Endothelial cell of umbilical vein (primary cell): ENCODE measurements at regions not wholly inside any gene's neighbourhood (a gene's known extent, or its start where the extent isn't known, plus 50 kb on each side); places are given as distances from the start of the nearest gene placed in this dataset.

Experiments used
- BruUV-seq: library from RNA; stranded (reverse); fragments of 400-500 nt; replicated peaks from 2 replicates; lab custom pipeline; 2021; lab: Mats Ljungman, UMichigan
- CTCF ChIA-PET: fragments of 300-600, 350-600 bp; sonication (Branson Sonifier 250); formaldehyde crosslinking; loops from one replicate; lab custom pipeline; 2021; ENCODE audit warnings: antibody characterized with exemption, inconsistent platforms; lab: Charles Lee
- POLR2A ChIA-PET: fragments of 300-600, 350-600 bp; sonication (Branson Sonifier 250); formaldehyde crosslinking; loops from one replicate; lab custom pipeline; 2021; ENCODE audit warnings: antibody characterized with exemption, inconsistent platforms; lab: Charles Lee
- DNase-seq: peaks from one replicate; pipeline ENCODE4 v3.0.0-alpha.2; 2011; ENCODE audit warnings: low read depth, low spot score
- FAIRE-seq: peaks from 2 replicates; lab custom pipeline; 2011; peaks lifted over from hg19 to GRCh38; lab: Jason Lieb, UNC
- H2AFZ ChIP-seq: 2 replicates; pipeline ENCODE4 v1.6.0; 2012; ENCODE audit warnings: low read depth, low read length, control low read depth, inconsistent platforms
- H3K27ac ChIP-seq: 2 replicates; pipeline ENCODE4 v1.5.1; 2011; ENCODE audit warnings: low read depth, mild to moderate bottlenecking, control low read depth, low read length, moderate library complexity; ENCODE audit not compliant: insufficient read depth
- H3K27me3 ChIP-seq, 2 experiments: 2 replicates each; pipeline versions ENCODE4 v1.6.0 to v1.6.1; 2011; ENCODE audit warnings: low read length in 2 of 2, mixed read lengths in 1 of 2; ENCODE audit not compliant: control insufficient read depth in 2 of 2, insufficient read depth in 2 of 2
- H3K36me3 ChIP-seq, 2 experiments: 2 replicates in 1 of 2; 3 replicates in 1 of 2; pipeline ENCODE4 v1.5.1; 2011; ENCODE audit warnings: low read length in 2 of 2, mild to moderate bottlenecking in 1 of 2, moderate library complexity in 1 of 2; ENCODE audit not compliant: control insufficient read depth in 2 of 2, insufficient read depth in 2 of 2; ENCODE audit errors: extremely low read depth in 1 of 2
- H3K4me1 ChIP-seq: 3 replicates; pipeline ENCODE4 v1.5.1; 2011; ENCODE audit warnings: mild to moderate bottlenecking, low read length; ENCODE audit not compliant: control insufficient read depth, insufficient read depth; ENCODE audit errors: extremely low read depth
- H3K4me2 ChIP-seq: 2 replicates; pipeline ENCODE4 v1.6.1; 2011; ENCODE audit warnings: low read length, control low read depth, mixed read lengths; ENCODE audit not compliant: insufficient read depth
- H3K4me3 ChIP-seq, 3 experiments: fragments of 200-600 bp in 1 of 3; sonication (generic), shearing (Covaris generic) in 1 of 3; replicated peaks in 1 of 3; 2 replicates each; pipeline ENCODE4 v1.5.1; 2011 to 2016; ENCODE audit warnings: control low read depth in 3 of 3, low read length in 3 of 3, mild to moderate bottlenecking in 2 of 3, inconsistent platforms in 1 of 3, low read depth in 1 of 3, moderate library complexity in 1 of 3; ENCODE audit not compliant: insufficient read depth in 1 of 3
- H3K79me2 ChIP-seq: 2 replicates; pipeline ENCODE4 v1.6.0; 2012; ENCODE audit warnings: low read length, inconsistent platforms; ENCODE audit not compliant: control insufficient read depth, insufficient read depth
- H3K9ac ChIP-seq: replicated peaks from 2 replicates; pipeline ENCODE3; 2011; ENCODE audit warnings: low read length, control low read depth; ENCODE audit not compliant: insufficient read depth; ENCODE audit errors: extremely low read depth
- H3K9me1 ChIP-seq: replicated peaks from 3 replicates; pipeline ENCODE4 v1.6.0; 2011; ENCODE audit warnings: mild to moderate bottlenecking, low read length; ENCODE audit not compliant: control insufficient read depth, insufficient read depth; ENCODE audit errors: extremely low read depth
- H3K9me3 ChIP-seq: replicated peaks from 2 replicates; pipeline ENCODE4 v1.5.1; 2012; ENCODE audit warnings: low read length, inconsistent platforms; ENCODE audit not compliant: control insufficient read depth, insufficient read depth
- H4K20me1 ChIP-seq: replicated peaks from 2 replicates; pipeline ENCODE3; 2011; ENCODE audit warnings: mild to moderate bottlenecking, low read length; ENCODE audit not compliant: control insufficient read depth, insufficient read depth; ENCODE audit errors: extremely low read depth
- FOS ChIP-seq: IDR thresholded peaks from 2 replicates; pipeline ENCODE4 v1.6.1; 2011; ENCODE audit warnings: mild to moderate bottlenecking, low read length, moderate library complexity, borderline replicate concordance; ENCODE audit not compliant: insufficient read depth
- GATA2 ChIP-seq: IDR thresholded peaks from 2 replicates; pipeline ENCODE4 v1.7.0; 2011; ENCODE audit warnings: low read depth, mild to moderate bottlenecking, moderate library complexity, mixed read lengths, low read length; ENCODE audit not compliant: insufficient read length, insufficient read depth
- MYC ChIP-seq: IDR thresholded peaks from one replicate; pipeline ENCODE4 v1.6.1; 2011; ENCODE audit warnings: mild to moderate bottlenecking, low read depth, low read length
- POLR2A ChIP-seq: IDR thresholded peaks from 2 replicates; pipeline ENCODE4 v1.6.1; 2012; ENCODE audit warnings: low read depth, mild to moderate bottlenecking, control low read depth, low read length
- POLR2AphosphoS5 ChIP-seq: IDR thresholded peaks from 2 replicates; pipeline ENCODE4 v1.6.1; 2012; ENCODE audit warnings: low read depth, mild to moderate bottlenecking, control low read depth, low read length, moderate library complexity; ENCODE audit not compliant: insufficient read depth
- dilution Hi-C: fragments of 300-500 bp; cut with MboI; formaldehyde crosslinking; loops from one replicate; pipeline ENCODE4 v1.15.0; 2019; ENCODE audit warnings: low sequenced_read_pairs; ENCODE audit not compliant: extremely low pct_ligation_motif_present
- intact Hi-C: fragments of 100-400 bp; cut with micrococcal nuclease; formaldehyde crosslinking; loops from one replicate; pipeline ENCODE4 v1.10.0; 2022
- TF ChIP-seq, protein P1 (sequence below), 2 donors: IDR thresholded peaks; 1 replicate in 1 of 2; 2 replicates in 1 of 2; pipeline ENCODE4 v1.5.1; 2011; ENCODE audit warnings: low read length in 2 of 2, mild to moderate bottlenecking in 2 of 2, moderate library complexity in 2 of 2, control low read depth in 1 of 2, inconsistent platforms in 1 of 2, low read depth in 1 of 2; ENCODE audit not compliant: insufficient read depth in 1 of 2; ENCODE audit errors: extremely low read depth in 1 of 2
- TF ChIP-seq, protein P2 (sequence below): IDR thresholded peaks from 2 replicates; pipeline ENCODE4 v1.6.1; 2011; ENCODE audit not compliant: insufficient read depth, insufficient read length

DNA sequence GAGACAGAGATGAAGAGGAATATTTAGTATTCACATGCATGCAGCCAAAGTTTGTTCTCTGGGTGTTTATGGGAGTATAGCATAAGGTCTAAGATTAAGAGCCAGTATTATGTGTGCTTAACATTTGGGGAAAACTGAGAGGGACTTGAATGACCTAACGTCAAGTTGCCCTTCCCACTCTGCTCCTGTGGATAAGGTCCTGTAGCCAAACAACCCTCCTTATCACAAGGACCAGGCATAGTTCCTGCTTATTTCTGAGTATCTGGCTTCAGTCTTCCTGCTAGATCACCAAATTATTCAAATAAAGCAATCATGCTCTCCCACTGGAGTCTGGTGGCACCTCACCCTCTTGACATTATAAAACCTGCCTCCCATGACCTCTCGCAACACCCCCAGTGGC lies 137.9 kb upstream of the SEMA3E start:
- ChIA-PET POLR2A (no interaction called here), CTCF (no interaction called here)
- no peak overlapping the region for H2AFZ ChIP-seq
- BruUV-seq = no TSS peak
- FAIRE-seq (no peak), DNase-seq (no peak)
- no peaks in the 10 kb centered on the region for H3K9me1 ChIP-seq
- no peaks in the 10 kb centered on the region for H3K36me3 ChIP-seq
- dilution Hi-C loops (no loop called here), intact Hi-C loops (no loop called here)
- TF ChIP-seq MYC (no peak), GATA2 (no peak), FOS (no peak), POLR2A (no peak)
- TF ChIP-seq, protein P1, sequence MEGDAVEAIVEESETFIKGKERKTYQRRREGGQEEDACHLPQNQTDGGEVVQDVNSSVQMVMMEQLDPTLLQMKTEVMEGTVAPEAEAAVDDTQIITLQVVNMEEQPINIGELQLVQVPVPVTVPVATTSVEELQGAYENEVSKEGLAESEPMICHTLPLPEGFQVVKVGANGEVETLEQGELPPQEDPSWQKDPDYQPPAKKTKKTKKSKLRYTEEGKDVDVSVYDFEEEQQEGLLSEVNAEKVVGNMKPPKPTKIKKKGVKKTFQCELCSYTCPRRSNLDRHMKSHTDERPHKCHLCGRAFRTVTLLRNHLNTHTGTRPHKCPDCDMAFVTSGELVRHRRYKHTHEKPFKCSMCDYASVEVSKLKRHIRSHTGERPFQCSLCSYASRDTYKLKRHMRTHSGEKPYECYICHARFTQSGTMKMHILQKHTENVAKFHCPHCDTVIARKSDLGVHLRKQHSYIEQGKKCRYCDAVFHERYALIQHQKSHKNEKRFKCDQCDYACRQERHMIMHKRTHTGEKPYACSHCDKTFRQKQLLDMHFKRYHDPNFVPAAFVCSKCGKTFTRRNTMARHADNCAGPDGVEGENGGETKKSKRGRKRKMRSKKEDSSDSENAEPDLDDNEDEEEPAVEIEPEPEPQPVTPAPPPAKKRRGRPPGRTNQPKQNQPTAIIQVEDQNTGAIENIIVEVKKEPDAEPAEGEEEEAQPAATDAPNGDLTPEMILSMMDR (IDR thresholded peaks at IDR 0.05; ENCODE audit: extremely low read depth in 1 of 2, insufficient read depth in 1 of 2, low read depth in 1 of 2, low read length in 2 of 2) = no peak
- H3K4me3 ChIP-seq = no peak overlapping the region
- no peaks in the 10 kb centered on the region for H4K20me1 ChIP-seq
- H3K9me3 ChIP-seq = no peaks in the 10 kb centered on the region
- no peaks in the 10 kb centered on the region for H3K27me3 ChIP-seq
- H3K9ac ChIP-seq = no peak overlapping the region
- no peak overlapping the region for H3K27ac ChIP-seq
- no peaks in the 10 kb centered on the region for H3K79me2 ChIP-seq
- H3K4me1 ChIP-seq = no peaks in the 10 kb centered on the region
- H3K4me2 ChIP-seq = no peak overlapping the region

DNA sequence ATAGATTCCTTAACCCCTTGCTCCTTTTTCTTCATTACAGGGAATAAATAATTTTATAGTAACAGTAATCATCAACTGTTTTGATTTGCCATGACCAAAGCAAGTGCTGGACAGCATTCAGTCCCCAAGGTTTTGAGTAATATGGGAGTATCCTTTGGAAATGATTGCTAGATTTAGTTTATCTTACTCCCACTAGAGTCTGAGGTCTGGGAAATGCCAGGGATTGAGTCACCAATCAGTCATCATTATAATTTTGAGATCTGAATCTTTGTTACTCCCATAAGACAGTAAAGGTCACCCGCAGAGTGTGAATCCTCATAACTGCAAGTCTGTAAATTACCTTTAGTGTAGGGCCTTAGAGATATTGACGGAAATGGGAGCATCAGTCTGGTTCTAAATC lies 133.7 kb upstream of the SEMA3E start:
- intact Hi-C loops = no loop called here

More for the DNA sequence above, 133.7 kb upstream of the SEMA3E start:
- POLR2A ChIA-PET = no interaction called here
- Histone ChIP-seq H3K4me1 (no peaks in the 10 kb centered on the region), H3K9me3 (no peaks in the 10 kb centered on the region), H3K9me1 (no peaks in the 10 kb centered on the region), H3K4me3 (no peak overlapping the region), H3K79me2 (no peaks in the 10 kb centered on the region), H3K9ac (no peak overlapping the region), H3K27ac (no peak overlapping the region), H3K36me3 (no peaks in the 10 kb centered on the region), H3K27me3 (no peaks in the 10 kb centered on the region), H2AFZ (no peak overlapping the region), H3K4me2 (no peak overlapping the region), H4K20me1 (no peaks in the 10 kb centered on the region)
- dilution Hi-C loops = no loop called here
- CTCF ChIA-PET = no interaction called here
- no TSS peak for BruUV-seq
- TF ChIP-seq POLR2AphosphoS5 (no peak), GATA2 (no peak), FOS (no peak), POLR2A (no peak)
- TF ChIP-seq, protein P2, sequence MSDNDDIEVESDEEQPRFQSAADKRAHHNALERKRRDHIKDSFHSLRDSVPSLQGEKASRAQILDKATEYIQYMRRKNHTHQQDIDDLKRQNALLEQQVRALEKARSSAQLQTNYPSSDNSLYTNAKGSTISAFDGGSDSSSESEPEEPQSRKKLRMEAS = no peak
- FAIRE-seq (no peak), DNase-seq (no peak)
